IMR-90 (cell line): ENCODE measurements at regions not wholly inside any gene's neighbourhood (a gene's known extent, or its start where the extent isn't known, plus 50 kb on each side); places are given as distances from the start of the nearest gene placed in this dataset.

Source experiments
- CTCF ChIP-seq: conservative IDR thresholded peaks from 2 replicates; pipeline ENCODE4 v1.5.1; 2012; ENCODE audit warnings: mild to moderate bottlenecking, low read depth, low read length, improper control_type of control experiment
- ELK1 ChIP-seq: fragments of 150-350 bp; IDR thresholded peaks from 2 replicates; pipeline ENCODE4 v1.6.1; 2016; ENCODE audit warnings: low read depth, mild to moderate bottlenecking, low read length, moderate library complexity, borderline replicate concordance
- MAFK ChIP-seq: IDR thresholded peaks from 2 replicates; pipeline ENCODE4 v1.6.1; 2012; ENCODE audit warnings: low read depth, low read length, improper control_type of control experiment
- POLR2A ChIP-seq: IDR thresholded peaks from 2 replicates; pipeline ENCODE4 v1.6.1; 2012; ENCODE audit warnings: mild to moderate bottlenecking, low read depth, low read length
- RFX5 ChIP-seq: IDR thresholded peaks from 2 replicates; pipeline ENCODE4 v1.8.0; 2012; ENCODE audit warnings: low read depth, mild to moderate bottlenecking, low read length, moderate library complexity
- USF2 ChIP-seq: fragments of 150-350 bp; IDR thresholded peaks from 2 replicates; pipeline ENCODE4 v1.6.1; 2017; ENCODE audit warnings: mild to moderate bottlenecking, antibody characterized with exemption, low read length, low read depth

- TF ChIP-seq CTCF, result no peak
- TF ChIP-seq USF2, result no peak
- TF ChIP-seq MAFK, result no peak
- no peak for TF ChIP-seq ELK1
- no peak for TF ChIP-seq RFX5
- no peak for TF ChIP-seq POLR2A
Observed at GRCh38 chr5:52685971-52686370, 101.7 kb upstream of the ITGA1 start.
